A673 (cell line): ENCODE measurements at regions not wholly inside any gene's neighbourhood (a gene's known extent, or its start where the extent isn't known, plus 50 kb on each side); places are given as distances from the start of the nearest gene placed in this dataset.

ENCODE experiments used
- BruUV-seq: library from RNA; stranded (reverse); fragments of 400-500 nt; replicated peaks from 2 replicates; lab custom pipeline; 2021; lab: Mats Ljungman, UMichigan
- CTCF ChIA-PET: fragments of 300-600 bp; sonication (Branson Sonifier 250); formaldehyde crosslinking; loops from one replicate; lab custom pipeline; 2022; ENCODE audit warnings: antibody characterized with exemption; lab: Charles Lee
- POLR2A ChIA-PET: fragments of 300-600 bp; sonication (Branson Sonifier 250); formaldehyde crosslinking; loops from one replicate; lab custom pipeline; 2022; ENCODE audit warnings: antibody characterized with exemption; ENCODE audit not compliant: low non-redundant PET; lab: Charles Lee
- DNase-seq: peaks from one replicate; pipeline ENCODE4 v3.0.0-alpha.2; 2015; ENCODE audit warnings: low spot score
- H3K27ac ChIP-seq: fragments of 200-600 bp; sonication (generic); 2 replicates; pipeline ENCODE4 v1.5.1; 2016; ENCODE audit warnings: mixed run types, low read depth, mild to moderate bottlenecking, mixed read lengths, antibody characterized with exemption, low read length; ENCODE audit not compliant: poor library complexity, severe bottlenecking
- H3K27me3 ChIP-seq: fragments of 200-600 bp; sonication (generic); replicated peaks from 2 replicates; pipeline ENCODE4 v1.6.1; 2017; ENCODE audit warnings: mixed run types, low read depth, mild to moderate bottlenecking, mixed read lengths, antibody characterized with exemption, low read length; ENCODE audit not compliant: insufficient read depth, poor library complexity
- H3K36me3 ChIP-seq: fragments of 200-600 bp; sonication (generic); 2 replicates; pipeline ENCODE4 v1.6.1; 2016; ENCODE audit warnings: mixed run types, mild to moderate bottlenecking, mixed read lengths, antibody characterized with exemption, low read length; ENCODE audit not compliant: insufficient read depth, poor library complexity, severe bottlenecking
- H3K4me1 ChIP-seq: fragments of 200-600 bp; sonication (generic); 2 replicates; pipeline ENCODE4 v1.6.1; 2017; ENCODE audit warnings: mixed run types, mild to moderate bottlenecking, mixed read lengths, antibody characterized with exemption, low read length; ENCODE audit not compliant: insufficient read depth, poor library complexity, severe bottlenecking
- H3K4me3 ChIP-seq: fragments of 200-600 bp; sonication (generic); 2 replicates; pipeline ENCODE4 v1.5.1; 2016; ENCODE audit warnings: low read depth, mixed run types, mild to moderate bottlenecking, mixed read lengths, low read length; ENCODE audit not compliant: poor library complexity, severe bottlenecking
- H3K9me3 ChIP-seq: fragments of 200-600 bp; sonication (generic); 2 replicates; pipeline ENCODE4 v1.6.1; 2016; ENCODE audit warnings: mixed run types, low read depth, mild to moderate bottlenecking, mixed read lengths, antibody characterized with exemption, low read length; ENCODE audit not compliant: poor library complexity, severe bottlenecking
- CTCF ChIP-seq: fragments of 300-800, 200-600 bp; sonication (generic); conservative IDR thresholded peaks from 2 replicates; pipeline ENCODE4 v1.5.1; 2017; ENCODE audit warnings: low read depth, mild to moderate bottlenecking, antibody characterized with exemption, low read length, moderate library complexity, mixed read lengths
- EZH2 ChIP-seq: fragments of 200-600 bp; sonication (generic); IDR thresholded peaks from 2 replicates; pipeline ENCODE4 v1.6.1; 2017; ENCODE audit warnings: borderline replicate concordance, low read depth, mild to moderate bottlenecking, mixed read lengths, antibody characterized with exemption, low read length; ENCODE audit not compliant: poor library complexity, severe bottlenecking
- intact Hi-C: fragments of 100-400 bp; cut with micrococcal nuclease; formaldehyde crosslinking; loops from one replicate; pipeline ENCODE4 v1.10.0; 2022; ENCODE audit not compliant: unreplicated experiment

DNA sequence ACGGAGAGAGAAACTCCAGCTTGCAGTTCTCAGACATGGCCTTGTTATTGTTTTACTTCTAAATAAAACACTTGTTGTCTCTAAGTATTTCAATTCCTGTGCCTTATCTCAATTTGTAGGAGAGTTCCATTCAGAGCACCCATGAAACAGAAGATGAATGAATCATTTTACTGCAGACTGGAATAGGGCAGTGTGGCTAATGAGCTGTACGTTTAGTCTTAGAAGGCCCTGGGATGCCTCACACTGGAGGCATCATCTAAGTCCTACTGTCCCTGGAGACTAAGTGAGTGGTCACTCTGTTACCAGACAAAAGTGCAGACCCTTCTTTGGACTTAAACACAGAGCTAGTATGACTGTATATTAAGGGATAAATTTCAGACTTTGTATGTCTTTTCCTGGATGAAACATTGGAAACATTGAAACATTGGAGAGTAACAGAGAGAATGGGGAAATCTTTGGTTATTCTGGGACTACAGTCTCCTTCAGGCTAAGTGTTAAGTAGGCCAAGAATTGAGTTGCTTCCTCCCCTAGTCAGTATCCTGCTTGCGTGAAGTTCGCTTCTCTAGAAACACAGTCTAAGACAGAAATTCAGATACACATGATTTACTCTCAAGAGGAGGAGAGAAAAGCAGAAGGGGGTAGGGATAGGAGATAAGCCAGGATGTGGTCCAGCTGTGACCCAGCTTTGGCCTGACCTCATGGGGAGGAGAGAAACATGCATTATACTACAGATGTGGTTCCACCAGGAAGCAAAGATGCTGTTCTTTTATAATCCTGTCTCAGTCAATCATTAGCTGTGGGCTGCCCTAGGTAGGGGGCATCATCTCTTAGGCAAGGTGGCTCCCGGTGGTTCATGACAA lies 167.4 kb upstream of the BMP2 start:
- peaks cover 3% of the 10 kb centered on the region for H3K27me3 ChIP-seq
- H3K36me3 ChIP-seq: no peaks in the 10 kb centered on the region
- DNase-seq: no peak
- CTCF ChIA-PET: no interaction called here
- H3K4me3 ChIP-seq: no peak overlapping the region
- H3K4me1 ChIP-seq: no peaks in the 10 kb centered on the region
- TF ChIP-seq CTCF: no peak
- no peak for TF ChIP-seq EZH2
- no peaks in the 10 kb centered on the region for H3K9me3 ChIP-seq
- intact Hi-C loops: no loop called here
- no TSS peak for BruUV-seq
- no peak overlapping the region for H3K27ac ChIP-seq
- POLR2A ChIA-PET: no interaction called here

DNA sequence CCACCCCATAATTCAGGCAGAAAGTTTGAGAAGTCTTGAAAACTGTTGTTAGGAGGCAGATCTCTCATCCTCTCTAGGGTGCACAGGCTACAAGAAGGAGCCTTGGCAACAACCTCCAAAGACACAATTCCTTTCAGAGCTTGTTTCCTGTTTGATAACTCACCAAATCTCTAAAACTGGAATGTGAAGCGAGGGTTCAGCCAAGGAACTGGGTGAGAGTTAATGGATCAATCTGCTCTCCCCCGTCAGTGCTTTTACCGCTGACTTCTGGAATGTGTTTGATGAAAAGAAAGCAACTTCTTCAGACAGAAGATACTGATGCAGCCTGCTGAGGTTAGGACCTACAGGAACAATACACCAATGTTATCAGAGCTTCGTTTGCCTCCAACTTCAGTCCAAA lies 171.8 kb upstream of the BMP2 start:
- POLR2A ChIA-PET: no interaction called here
- intact Hi-C loops: no loop called here
- TF ChIP-seq EZH2 (no peak), CTCF (no peak)
- Histone ChIP-seq H3K27ac (no peak overlapping the region), H3K9me3 (no peaks in the 10 kb centered on the region), H3K36me3 (no peaks in the 10 kb centered on the region), H3K4me1 (no peaks in the 10 kb centered on the region), H3K4me3 (no peak overlapping the region), H3K27me3 (peaks cover 3% of the 10 kb centered on the region)
- DNase-seq: no peak
- CTCF ChIA-PET: no interaction called here
- no TSS peak for BruUV-seq

DNA sequence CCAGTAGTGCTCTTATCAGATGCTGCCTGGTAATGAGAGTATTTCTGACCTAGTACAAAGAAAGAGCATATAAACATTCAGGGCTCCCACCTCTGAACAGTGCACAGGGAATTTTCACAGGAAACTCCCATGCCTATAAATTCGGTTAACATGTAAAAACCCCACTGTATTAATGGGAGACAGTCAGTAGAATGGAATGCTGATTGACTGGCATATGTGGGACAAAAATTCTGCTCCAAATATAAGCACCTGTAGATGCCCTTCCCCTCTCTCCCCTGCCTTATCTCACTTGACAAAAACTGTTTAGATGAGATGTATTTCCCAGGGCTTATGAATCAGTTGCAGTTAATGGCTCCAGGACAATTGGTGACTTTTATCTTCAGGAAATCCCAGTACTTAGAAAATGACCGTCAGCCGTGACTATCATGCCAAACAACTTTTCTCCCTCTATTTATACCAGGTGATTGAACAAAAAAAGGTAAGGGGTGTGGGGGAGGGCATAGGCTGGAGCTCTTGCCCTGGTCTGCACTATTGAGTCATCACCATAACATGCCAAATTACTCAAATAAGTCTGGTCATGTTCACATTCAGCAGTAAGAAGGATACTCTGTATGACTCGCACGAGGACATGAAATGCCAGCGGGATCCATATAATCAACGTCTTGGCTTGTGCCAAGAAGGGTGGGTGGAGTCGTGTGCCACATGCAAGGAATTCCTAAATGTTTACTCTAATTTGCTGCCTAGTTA lies 176.4 kb upstream of the BMP2 start:
- ChIA-PET POLR2A (no interaction called here), CTCF (no interaction called here)
- Histone ChIP-seq H3K36me3 (no peaks in the 10 kb centered on the region), H3K4me1 (no peaks in the 10 kb centered on the region), H3K9me3 (no peaks in the 10 kb centered on the region), H3K4me3 (no peak overlapping the region), H3K27ac (no peak overlapping the region), H3K27me3 (peaks cover 3% of the 10 kb centered on the region)
- peak; percentile 4 for DNase-seq
- BruUV-seq: no TSS peak
- no peak for TF ChIP-seq CTCF
- TF ChIP-seq EZH2: no peak
- intact Hi-C loops: no loop called here
